OCI-LY7 (cell line): ENCODE measurements at regions not wholly inside any gene's neighbourhood (a gene's known extent, or its start where the extent isn't known, plus 50 kb on each side); places are given as distances from the start of the nearest gene placed in this dataset.

Experiments
- EZH2phosphoT487 ChIP-seq: fragments of 200-600 bp; sonication (generic); IDR thresholded peaks from 2 replicates; pipeline ENCODE4 v1.6.1; 2018; ENCODE audit warnings: low read depth, borderline replicate concordance, mild to moderate bottlenecking, mixed run types, antibody characterized with exemption, low read length, moderate library complexity, mixed read lengths
- TF ChIP-seq, protein P1 (sequence below): fragments of 200-600 bp; sonication (generic); conservative IDR thresholded peaks from 2 replicates; pipeline ENCODE4 v1.5.1; 2014; ENCODE audit warnings: mild to moderate bottlenecking, antibody characterized with exemption, low read length, moderate library complexity, mixed read lengths

- TF ChIP-seq, protein P1, sequence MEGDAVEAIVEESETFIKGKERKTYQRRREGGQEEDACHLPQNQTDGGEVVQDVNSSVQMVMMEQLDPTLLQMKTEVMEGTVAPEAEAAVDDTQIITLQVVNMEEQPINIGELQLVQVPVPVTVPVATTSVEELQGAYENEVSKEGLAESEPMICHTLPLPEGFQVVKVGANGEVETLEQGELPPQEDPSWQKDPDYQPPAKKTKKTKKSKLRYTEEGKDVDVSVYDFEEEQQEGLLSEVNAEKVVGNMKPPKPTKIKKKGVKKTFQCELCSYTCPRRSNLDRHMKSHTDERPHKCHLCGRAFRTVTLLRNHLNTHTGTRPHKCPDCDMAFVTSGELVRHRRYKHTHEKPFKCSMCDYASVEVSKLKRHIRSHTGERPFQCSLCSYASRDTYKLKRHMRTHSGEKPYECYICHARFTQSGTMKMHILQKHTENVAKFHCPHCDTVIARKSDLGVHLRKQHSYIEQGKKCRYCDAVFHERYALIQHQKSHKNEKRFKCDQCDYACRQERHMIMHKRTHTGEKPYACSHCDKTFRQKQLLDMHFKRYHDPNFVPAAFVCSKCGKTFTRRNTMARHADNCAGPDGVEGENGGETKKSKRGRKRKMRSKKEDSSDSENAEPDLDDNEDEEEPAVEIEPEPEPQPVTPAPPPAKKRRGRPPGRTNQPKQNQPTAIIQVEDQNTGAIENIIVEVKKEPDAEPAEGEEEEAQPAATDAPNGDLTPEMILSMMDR = no peak
- TF ChIP-seq EZH2phosphoT487 = no peak
Measured at GRCh38 chr5:97499605-97500004, 316.6 kb upstream of the RIOK2 start.
